Vagina (tissue), 2 donors: ENCODE measurements at regions not wholly inside any gene's neighbourhood (a gene's known extent, or its start where the extent isn't known, plus 50 kb on each side); places are given as distances from the start of the nearest gene placed in this dataset.

ENCODE experiments used
- CTCF ChIP-seq, 3 experiments: fragments of 450-650 bp in 2 of 3; fragments of 200-600 bp in 1 of 3; sonication (generic) in 1 of 3; IDR thresholded peaks; one replicate each; pipeline ENCODE4 v1.5.1; 2017 to 2019; ENCODE audit warnings: antibody characterized with exemption in 3 of 3, mild to moderate bottlenecking in 2 of 3, moderate library complexity in 2 of 3
- POLR2A ChIP-seq, 2 donors: fragments of 450-650 bp; IDR thresholded peaks; one replicate each; pipeline ENCODE4 v1.6.1; 2017; ENCODE audit warnings: antibody characterized with exemption in 2 of 2, mild to moderate bottlenecking in 2 of 2, moderate library complexity in 2 of 2
- POLR2AphosphoS5 ChIP-seq, 2 donors: sonication (generic); formaldehyde crosslinking; IDR thresholded peaks; one replicate each; pipeline ENCODE4 v1.9.0; 2017; ENCODE audit warnings: antibody characterized with exemption in 2 of 2, mild to moderate bottlenecking in 2 of 2, low read depth in 1 of 2; ENCODE audit not compliant: insufficient read depth in 1 of 2

DNA sequence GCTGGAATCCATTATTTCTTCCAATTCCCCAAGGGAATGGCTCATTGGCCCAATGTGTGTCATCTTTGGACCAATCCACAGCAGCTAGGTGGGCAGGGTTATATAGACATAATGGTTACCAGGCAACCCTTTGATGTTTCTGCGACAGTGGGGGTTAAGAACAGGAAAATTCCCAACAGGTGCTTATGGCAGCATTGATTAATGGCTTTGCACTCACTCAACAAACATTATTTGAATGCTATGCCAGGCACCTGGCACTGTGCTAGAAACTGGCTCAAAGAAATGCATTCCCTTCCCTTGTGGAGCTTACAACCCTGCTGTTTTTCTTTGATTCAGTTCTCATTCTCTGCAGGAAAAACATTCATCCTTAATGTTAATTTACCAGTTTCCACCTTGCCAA is 1221.0 kb downstream of the AACS start:
- TF ChIP-seq CTCF (IDR thresholded peaks at IDR 0.05) = no peak
- no peak for TF ChIP-seq POLR2A (IDR thresholded peaks at IDR 0.05)
- no peak for TF ChIP-seq POLR2AphosphoS5 (IDR thresholded peaks at IDR 0.05; ENCODE audit: insufficient read depth in 1 of 2, low read depth in 1 of 2)
